OCI-LY1 (cell line): ENCODE measurements at regions not wholly inside any gene's neighbourhood (a gene's known extent, or its start where the extent isn't known, plus 50 kb on each side); places are given as distances from the start of the nearest gene placed in this dataset.

Experiments
- CTCF ChIP-seq: fragments of 200-600 bp; sonication (generic), shearing (Covaris generic); IDR thresholded peaks from 2 replicates; pipeline ENCODE4 v1.5.1; 2017; ENCODE audit warnings: mild to moderate bottlenecking, antibody characterized with exemption, low read length, moderate library complexity, mixed read lengths
- EZH2 ChIP-seq: fragments of 200-600 bp; sonication (generic), shearing (Covaris generic); IDR thresholded peaks from 2 replicates; pipeline ENCODE4 v1.8.0; 2017; ENCODE audit warnings: borderline replicate concordance, mixed run types, mild to moderate bottlenecking, antibody characterized with exemption, low read length, moderate library complexity, mixed read lengths

- no peak for TF ChIP-seq EZH2
- TF ChIP-seq CTCF = no peak
These were observed 140.3 kb upstream of the TCF21 start for GRCh38 chr6:133748628-133749027.
